Epithelial cell of prostate (primary cell): ENCODE measurements at regions not wholly inside any gene's neighbourhood (a gene's known extent, or its start where the extent isn't known, plus 50 kb on each side); places are given as distances from the start of the nearest gene placed in this dataset.

Experiments used
- DNase-seq: peaks from one replicate; pipeline ENCODE4 v3.0.0-alpha.2; 2011; ENCODE audit warnings: low read depth, low spot score
- H3K27ac ChIP-seq: fragments of 450-650 bp; 2 replicates; pipeline ENCODE4 v1.5.1; 2017; ENCODE audit warnings: mild to moderate bottlenecking

GRCh38 chr5:23014825-23015224 is 161.7 kb upstream of the CDH12 start:
- no peak for DNase-seq
- H3K27ac ChIP-seq: no peak overlapping the region

GRCh38 chr5:23014266-23014665 is 161.1 kb upstream of the CDH12 start:
- H3K27ac ChIP-seq: no peak overlapping the region
- no peak for DNase-seq

GRCh38 chr5:23013395-23013998 is 160.4 kb upstream of the CDH12 start:
- H3K27ac ChIP-seq: no peak overlapping the region
- no peak for DNase-seq

- H3K27ac ChIP-seq: no peak overlapping the region
- no peak for DNase-seq
These were observed 159.7 kb upstream of the CDH12 start for GRCh38 chr5:23012842-23013241.

- H3K27ac ChIP-seq: no peak overlapping the region
- no peak for DNase-seq
These were observed 154.6 kb upstream of the CDH12 start for GRCh38 chr5:23007762-23008161.

- no peak for DNase-seq
- no peak overlapping the region for H3K27ac ChIP-seq
These were observed 154.1 kb upstream of the CDH12 start for GRCh38 chr5:23007236-23007635.

- H3K27ac ChIP-seq: no peak overlapping the region
- DNase-seq: no peak
These were observed 148.0 kb upstream of the CDH12 start for GRCh38 chr5:23001120-23001519.

- no peak for DNase-seq
- no peak overlapping the region for H3K27ac ChIP-seq
These were observed 145.6 kb upstream of the CDH12 start for GRCh38 chr5:22998774-22999173.

GRCh38 chr5:22998362-22998761 is 145.2 kb upstream of the CDH12 start:
- DNase-seq: no peak
- H3K27ac ChIP-seq: no peak overlapping the region

GRCh38 chr5:22988937-22989336 is 135.8 kb upstream of the CDH12 start:
- DNase-seq: no peak
- no peak overlapping the region for H3K27ac ChIP-seq

GRCh38 chr5:22986281-22986680 is 133.1 kb upstream of the CDH12 start:
- DNase-seq: no peak
- no peak overlapping the region for H3K27ac ChIP-seq

GRCh38 chr5:22985446-22985845 is 132.3 kb upstream of the CDH12 start:
- DNase-seq: no peak
- no peak overlapping the region for H3K27ac ChIP-seq

GRCh38 chr5:22970956-22971618 is 117.9 kb upstream of the CDH12 start:
- no peak for DNase-seq

GRCh38 chr5:22970491-22970890 is 117.3 kb upstream of the CDH12 start:
- no peak for DNase-seq
- H3K27ac ChIP-seq: no peak overlapping the region

More at GRCh38 chr5:22970956-22971618, 117.9 kb upstream of the CDH12 start:
- H3K27ac ChIP-seq: no peak overlapping the region

- no peak for DNase-seq
- H3K27ac ChIP-seq: no peak overlapping the region
These were observed 115.2 kb upstream of the CDH12 start for GRCh38 chr5:22968386-22968785.

- H3K27ac ChIP-seq: no peak overlapping the region
- no peak for DNase-seq
These were observed 112.8 kb upstream of the CDH12 start for GRCh38 chr5:22965960-22966359.

GRCh38 chr5:22964632-22965031 is 111.5 kb upstream of the CDH12 start:
- no peak for DNase-seq
- H3K27ac ChIP-seq: no peak overlapping the region

- H3K27ac ChIP-seq: no peak overlapping the region
- DNase-seq: no peak
These were observed 105.5 kb upstream of the CDH12 start for GRCh38 chr5:22958462-22959262.

- H3K27ac ChIP-seq: no peak overlapping the region
These were observed 94.8 kb upstream of the CDH12 start for GRCh38 chr5:22947921-22948320.

GRCh38 chr5:22938362-22938761 is 85.2 kb upstream of the CDH12 start:
- H3K27ac ChIP-seq: no peak overlapping the region
- no peak for DNase-seq

More at GRCh38 chr5:22947921-22948320, 94.8 kb upstream of the CDH12 start:
- DNase-seq: no peak

- DNase-seq: no peak
- no peak overlapping the region for H3K27ac ChIP-seq
These were observed 75.8 kb upstream of the CDH12 start for GRCh38 chr5:22928821-22929482.
